ENCODE measurements at regions not wholly inside any gene's neighbourhood (a gene's known extent, or its start where the extent isn't known, plus 50 kb on each side); places are given as distances from the start of the nearest gene placed in this dataset.

DNA sequence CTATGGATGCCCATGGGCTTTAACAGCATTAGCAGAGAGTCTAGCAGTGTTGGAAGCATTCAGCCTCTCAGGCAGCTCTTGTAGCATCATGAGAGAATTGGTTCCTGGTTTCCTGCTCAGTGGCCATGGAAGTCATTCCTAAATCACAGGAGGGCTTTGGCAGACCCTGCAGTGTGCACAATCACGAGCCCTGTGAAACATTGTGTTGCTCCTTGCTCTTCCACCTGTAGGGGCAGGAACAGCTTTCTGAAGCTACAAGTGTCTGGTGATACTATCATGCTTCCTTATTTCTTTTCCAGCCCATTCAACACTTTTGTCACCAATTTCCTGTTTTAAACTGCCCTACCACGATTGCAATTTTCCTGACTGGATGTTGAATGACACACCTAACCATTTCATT lies 402.2 kb upstream of the USP15 start:
- H3K4me3 ChIP-seq (ENCODE audit: control insufficient read depth, low read depth, low read length), result no peak overlapping the region
- DNase-seq (ENCODE audit: low read depth), result no peak
- TF ChIP-seq CTCF (conservative IDR thresholded peaks at IDR 0.05; ENCODE audit: control insufficient read depth, insufficient read depth, low read depth, low read length), result no peak

GRCh38 chr12:61860451-61860850 lies 399.8 kb upstream of the USP15 start:
- TF ChIP-seq CTCF (conservative IDR thresholded peaks at IDR 0.05; ENCODE audit: control insufficient read depth, insufficient read depth, low read depth, low read length), result no peak
- DNase-seq (ENCODE audit: low read depth), result no peak
- H3K4me3 ChIP-seq (ENCODE audit: control insufficient read depth, low read depth, low read length), result no peak overlapping the region

- no peak for DNase-seq (ENCODE audit: low read depth)
- no peak overlapping the region for H3K4me3 ChIP-seq (ENCODE audit: control insufficient read depth, low read depth, low read length)
- no peak for TF ChIP-seq CTCF (conservative IDR thresholded peaks at IDR 0.05; ENCODE audit: control insufficient read depth, insufficient read depth, low read depth, low read length)
These were observed 397.2 kb upstream of the USP15 start for GRCh38 chr12:61862986-61863385.

GRCh38 chr12:61863811-61864210 lies 396.4 kb upstream of the USP15 start:
- no peak overlapping the region for H3K4me3 ChIP-seq (ENCODE audit: control insufficient read depth, low read depth, low read length)
- no peak for DNase-seq (ENCODE audit: low read depth)
- no peak for TF ChIP-seq CTCF (conservative IDR thresholded peaks at IDR 0.05; ENCODE audit: control insufficient read depth, insufficient read depth, low read depth, low read length)

DNA sequence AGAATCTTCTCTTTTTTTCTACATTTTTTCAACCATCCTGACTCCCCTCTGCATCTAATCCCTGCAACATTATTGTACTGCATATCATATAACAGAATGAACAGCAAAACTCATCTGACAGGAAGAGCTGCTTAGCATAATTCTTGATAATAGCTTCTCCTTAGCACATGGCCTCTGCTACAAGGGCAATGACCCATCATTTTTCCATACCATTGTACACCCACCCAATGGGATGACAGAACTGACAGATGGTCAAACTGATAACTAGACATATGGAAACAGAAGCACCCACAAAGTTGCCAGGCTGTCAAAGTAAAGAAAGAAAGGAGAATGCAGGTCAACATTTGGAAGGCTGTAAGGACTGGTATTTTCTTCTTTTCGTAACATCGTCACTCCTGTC lies 390.4 kb upstream of the USP15 start:
- no peak overlapping the region for H3K4me3 ChIP-seq (ENCODE audit: control insufficient read depth, low read depth, low read length)
- DNase-seq (ENCODE audit: low read depth), result no peak
- TF ChIP-seq CTCF (conservative IDR thresholded peaks at IDR 0.05; ENCODE audit: control insufficient read depth, insufficient read depth, low read depth, low read length), result no peak

DNA sequence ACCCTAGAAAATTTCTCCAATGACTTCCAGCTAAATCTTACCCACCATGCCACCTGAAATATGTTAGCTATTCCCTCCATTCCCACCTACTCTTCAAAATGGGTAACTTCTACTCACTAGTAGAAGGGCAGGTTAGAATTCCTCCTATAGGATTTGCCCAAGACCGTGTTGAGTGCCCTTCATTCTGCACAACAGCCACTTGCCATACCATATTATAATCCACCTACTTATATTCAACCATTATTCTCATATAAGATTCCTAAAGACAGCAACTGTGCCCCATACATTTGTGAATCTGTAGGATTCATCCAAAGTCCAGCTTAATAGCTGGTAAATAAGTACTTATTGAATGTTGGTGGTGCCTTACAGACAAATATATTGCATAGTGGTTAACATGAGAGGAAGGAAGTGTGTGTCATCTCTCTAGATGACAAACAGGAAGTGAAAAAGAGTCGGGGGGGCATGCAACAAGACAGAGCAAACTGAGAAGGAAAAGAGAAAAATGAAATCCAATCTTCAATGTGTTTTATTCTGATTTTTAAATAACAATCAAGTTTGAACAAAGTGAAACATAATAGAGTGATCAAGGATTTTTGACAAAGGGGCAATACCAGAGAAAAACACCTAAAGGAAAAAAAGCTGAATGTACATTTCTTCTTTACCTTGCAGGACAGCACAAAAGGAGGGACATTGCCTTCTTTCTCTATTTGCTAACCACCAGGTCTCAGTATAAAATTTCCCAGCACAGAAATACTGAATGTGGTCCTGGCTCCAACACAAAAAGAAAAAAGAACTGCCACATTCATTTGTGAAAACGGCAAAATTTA lies 389.3 kb upstream of the USP15 start:
- peak; percentile 4 for DNase-seq (ENCODE audit: low read depth)
- H3K4me3 ChIP-seq (ENCODE audit: control insufficient read depth, low read depth, low read length), result no peak overlapping the region
- no peak for TF ChIP-seq CTCF (conservative IDR thresholded peaks at IDR 0.05; ENCODE audit: control insufficient read depth, insufficient read depth, low read depth, low read length)

- no peak for DNase-seq (ENCODE audit: low read depth)
- no peak overlapping the region for H3K4me3 ChIP-seq (ENCODE audit: control insufficient read depth, low read depth, low read length)
- no peak for TF ChIP-seq CTCF (conservative IDR thresholded peaks at IDR 0.05; ENCODE audit: control insufficient read depth, insufficient read depth, low read depth, low read length)
These were observed 388.8 kb upstream of the USP15 start for GRCh38 chr12:61871485-61871810.

Data from fibroblast of mammary gland (primary cell).